Fibroblast of skin of right quadriceps (primary cell): ENCODE measurements at regions not wholly inside any gene's neighbourhood (a gene's known extent, or its start where the extent isn't known, plus 50 kb on each side); places are given as distances from the start of the nearest gene placed in this dataset.

Source experiments
- DNase-seq: peaks from one replicate; pipeline ENCODE4 v3.0.0-alpha.2; 2013

DNA sequence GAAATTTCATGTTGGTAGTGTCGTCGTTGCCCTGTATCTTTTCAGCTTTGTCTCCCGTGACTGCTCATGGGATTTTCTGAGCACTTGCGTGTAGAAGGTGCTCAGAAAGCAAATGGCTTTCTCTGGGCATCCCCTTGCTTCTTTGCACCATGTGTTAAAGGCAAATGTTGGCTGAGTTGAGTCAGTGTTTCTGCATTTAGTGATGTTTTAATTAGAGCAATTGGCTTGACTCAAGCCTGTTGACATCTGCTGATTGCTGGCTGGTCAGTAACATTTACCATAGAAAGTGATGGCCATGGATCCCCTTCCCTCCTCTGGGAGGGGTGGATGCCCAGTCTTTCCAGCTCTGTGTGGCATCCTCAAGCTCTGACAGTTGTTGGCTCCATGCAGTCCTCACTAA, 187.2 kb upstream of the MPHOSPH6 start:
- DNase-seq, result no peak

DNA sequence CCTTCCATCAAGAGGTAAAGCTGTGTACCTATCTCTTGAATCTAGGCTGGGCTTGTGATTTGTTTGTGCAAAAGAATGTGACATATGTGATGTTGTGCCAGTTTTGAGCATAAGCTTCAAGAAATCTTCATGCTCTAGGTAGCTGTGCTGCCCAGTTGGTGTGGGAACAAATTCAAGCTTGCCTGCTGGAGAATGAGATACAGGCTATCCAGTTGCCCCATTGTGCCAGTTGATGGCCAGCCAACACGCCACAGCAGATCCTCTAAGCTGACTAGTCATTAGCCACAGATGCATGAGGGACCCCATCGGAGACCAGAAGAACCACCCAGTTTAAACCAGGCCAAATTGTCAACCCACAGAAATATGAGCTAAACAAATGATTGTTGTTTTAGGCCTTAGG, 180.5 kb upstream of the MPHOSPH6 start:
- DNase-seq, result no peak

DNA sequence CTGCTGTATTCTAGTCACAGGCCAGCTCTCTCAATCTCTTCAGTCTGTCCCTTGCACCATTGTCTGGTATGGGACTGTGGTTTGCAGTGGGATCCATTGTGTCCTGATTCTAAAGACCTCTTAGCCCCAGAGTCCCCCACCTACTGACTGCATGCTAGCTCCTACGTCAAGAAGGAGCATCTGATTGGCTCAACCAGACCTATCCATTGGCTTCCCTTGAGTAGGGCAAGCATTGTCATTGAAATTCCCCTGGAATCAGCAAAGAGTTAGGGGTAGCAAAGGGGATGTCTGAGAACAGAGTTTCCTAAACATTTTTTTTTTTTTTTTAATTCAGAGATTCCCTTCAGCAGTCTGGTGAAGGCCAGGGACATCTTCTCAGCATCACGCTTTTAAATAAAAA, 175.3 kb upstream of the MPHOSPH6 start:
- no peak for DNase-seq

DNA sequence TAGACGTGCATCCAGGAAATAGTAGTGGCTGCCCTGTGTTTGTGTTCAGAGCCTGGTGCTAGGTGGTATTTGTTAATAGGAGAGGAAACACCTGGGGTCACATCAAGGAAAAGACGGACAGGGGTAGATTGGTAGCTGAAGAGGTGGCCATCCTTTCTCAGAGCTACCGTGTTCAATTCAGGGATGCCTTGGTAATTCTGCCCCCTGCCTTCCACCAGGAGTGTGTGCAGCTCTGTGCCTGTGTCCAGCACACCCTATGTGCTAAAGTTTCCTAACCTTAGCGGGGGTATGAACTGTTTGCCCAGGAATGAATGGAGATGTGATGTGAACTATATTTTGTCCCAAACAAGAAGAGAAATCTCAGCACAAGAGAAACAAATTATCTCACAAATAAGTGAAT, 174.1 kb upstream of the MPHOSPH6 start:
- no peak for DNase-seq

DNA sequence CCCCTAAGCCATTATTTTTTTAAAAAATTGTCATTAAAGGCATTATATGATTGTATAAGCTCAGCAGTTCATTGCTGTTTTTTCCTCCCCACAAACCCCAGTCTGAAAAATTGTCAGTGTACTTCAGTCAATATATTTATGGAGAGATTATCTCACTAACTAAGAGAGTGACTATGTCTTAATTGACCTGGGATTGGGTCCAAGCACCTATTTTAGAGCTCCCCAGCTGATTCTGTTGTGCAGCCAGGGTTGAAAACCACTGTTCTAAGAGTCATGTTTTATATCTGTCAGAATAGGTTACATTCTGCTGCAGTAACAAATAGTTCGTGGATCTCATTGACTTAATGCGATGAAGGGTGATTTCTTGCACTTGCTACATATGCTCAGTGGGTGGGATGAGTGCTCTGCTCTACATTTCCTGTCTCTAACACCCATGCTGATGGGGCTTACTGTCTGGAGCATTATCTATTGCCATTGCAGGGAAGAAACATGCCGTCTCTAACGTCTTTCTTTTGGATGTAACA, 171.2 kb upstream of the MPHOSPH6 start:
- DNase-seq, result no peak

DNA sequence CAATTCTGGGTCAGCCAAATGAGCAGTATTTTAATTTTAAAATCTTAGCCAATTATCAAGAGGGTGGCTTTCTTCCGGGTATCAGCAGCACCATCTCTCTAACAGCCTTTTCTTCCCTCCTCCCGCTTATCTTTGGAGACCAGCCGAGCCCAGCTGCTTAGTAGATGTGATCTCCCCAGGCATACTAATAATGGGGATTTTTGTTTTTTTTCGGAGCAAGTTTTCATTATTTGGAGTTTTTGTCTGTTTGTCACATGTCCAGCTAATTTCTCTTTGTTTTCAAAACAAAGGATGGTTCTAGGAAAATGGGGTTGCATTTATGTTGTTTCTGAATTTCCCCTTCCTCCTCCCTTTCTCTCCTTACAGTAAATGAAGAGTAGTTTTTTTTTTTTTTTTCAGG, 170.5 kb upstream of the MPHOSPH6 start:
- no peak for DNase-seq

DNA sequence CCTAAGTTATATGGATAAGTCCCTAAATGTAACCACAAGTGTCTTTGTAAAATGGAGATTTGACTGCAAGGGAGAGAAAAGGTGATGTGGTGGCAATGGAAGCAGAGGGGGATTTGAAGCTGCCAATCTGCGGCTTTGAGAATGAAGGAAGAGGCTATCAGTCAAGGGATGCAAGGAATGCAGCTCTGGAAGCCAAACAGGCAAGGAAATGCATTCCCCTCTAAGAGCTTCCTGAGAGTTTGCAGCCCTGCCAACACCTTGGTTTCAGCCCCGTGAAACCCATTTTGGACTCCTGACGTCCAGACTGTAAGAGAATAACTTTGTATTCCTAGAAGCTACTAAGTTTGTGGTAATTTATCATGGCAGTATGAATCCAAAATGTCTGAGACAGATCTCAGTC, 167.3 kb upstream of the MPHOSPH6 start:
- DNase-seq, result no peak

DNA sequence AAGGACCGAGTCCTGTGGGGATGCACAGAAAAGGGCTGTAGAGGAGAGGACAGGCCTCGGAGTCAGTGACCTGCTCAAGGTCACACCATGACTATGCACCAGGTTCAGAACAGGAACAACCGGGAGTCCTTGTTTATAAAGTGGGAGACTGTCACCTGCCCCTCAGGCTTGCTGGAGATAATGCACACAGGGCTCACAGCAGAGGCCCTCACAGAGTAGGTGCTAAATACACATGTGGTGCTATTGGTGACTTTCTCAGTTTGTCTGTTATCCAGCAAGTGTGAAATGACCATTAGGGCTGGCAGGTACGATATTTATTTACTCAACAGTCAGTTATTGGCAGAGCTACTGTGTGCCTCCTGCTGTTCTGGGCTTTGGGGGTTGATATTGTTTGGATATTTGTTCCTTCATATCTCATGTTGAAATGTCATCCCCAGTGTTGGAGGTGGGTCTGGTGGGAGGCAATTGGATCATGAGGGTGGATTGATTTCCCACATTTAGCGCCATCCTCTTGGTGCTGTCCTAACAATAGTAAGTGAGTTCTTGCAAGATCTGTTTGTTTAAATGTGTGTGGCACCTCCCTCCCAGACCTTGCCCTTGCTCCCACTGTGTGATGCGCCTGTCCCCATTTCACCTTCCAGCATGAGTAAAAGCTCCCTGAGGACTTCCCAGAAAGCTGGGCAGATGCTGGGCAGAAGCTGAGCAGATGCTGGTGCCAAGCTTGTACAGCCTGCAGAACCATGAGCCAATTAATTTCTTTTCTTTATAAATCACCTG, 162.1 kb upstream of the MPHOSPH6 start:
- DNase-seq, result no peak

DNA sequence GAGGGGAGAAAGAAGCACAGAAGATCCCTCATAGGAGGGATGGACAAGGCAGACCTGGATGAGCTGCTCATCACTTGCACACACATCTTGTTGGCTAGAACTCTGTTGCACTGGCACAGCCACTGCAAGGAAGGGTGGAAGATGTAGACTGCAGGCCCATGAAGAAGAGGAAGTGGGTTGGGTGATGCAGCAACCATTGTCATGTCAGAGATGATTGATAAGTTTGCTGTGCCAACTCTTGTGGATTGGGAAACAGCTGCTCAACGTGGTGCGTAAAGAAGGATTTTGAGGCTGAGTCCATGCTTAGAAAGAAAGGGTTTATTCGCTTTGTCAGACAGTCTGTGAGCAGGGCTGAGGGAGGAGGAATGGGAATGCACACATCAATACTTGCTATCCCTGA, 161.4 kb upstream of the MPHOSPH6 start:
- no peak for DNase-seq

DNA sequence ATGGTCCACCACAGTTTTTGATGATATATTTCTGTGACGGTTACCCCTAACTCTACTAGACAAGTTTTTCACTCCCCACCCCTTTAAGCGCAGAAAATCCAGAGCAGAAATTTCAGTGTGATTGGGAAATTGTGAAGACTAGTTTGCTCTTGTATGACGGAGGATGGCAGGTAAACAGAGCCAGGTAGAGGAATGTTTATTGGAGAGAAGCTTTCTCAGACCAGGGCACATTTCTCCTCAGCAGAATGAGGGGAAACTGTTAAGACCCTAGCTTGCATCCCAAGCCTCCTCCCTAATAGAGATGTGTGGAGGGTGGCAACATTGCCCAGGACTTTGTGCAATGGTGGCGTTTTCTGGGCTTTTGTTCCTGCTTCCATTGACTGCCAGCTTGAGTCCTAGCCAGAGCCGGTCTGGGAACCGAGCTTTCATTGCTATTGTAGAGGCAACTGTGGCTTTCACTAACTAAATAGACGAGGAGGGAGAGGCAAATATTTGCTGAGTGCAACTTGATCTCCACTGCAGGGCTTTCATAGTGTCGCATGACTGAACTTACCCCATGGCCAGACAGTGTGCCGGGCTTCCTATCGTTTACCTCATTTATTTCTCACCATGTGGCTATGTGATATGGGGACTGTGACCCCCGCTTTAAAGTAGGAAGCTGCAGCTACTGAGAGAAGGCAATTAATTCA, 159.6 kb upstream of the MPHOSPH6 start:
- no peak for DNase-seq

DNA sequence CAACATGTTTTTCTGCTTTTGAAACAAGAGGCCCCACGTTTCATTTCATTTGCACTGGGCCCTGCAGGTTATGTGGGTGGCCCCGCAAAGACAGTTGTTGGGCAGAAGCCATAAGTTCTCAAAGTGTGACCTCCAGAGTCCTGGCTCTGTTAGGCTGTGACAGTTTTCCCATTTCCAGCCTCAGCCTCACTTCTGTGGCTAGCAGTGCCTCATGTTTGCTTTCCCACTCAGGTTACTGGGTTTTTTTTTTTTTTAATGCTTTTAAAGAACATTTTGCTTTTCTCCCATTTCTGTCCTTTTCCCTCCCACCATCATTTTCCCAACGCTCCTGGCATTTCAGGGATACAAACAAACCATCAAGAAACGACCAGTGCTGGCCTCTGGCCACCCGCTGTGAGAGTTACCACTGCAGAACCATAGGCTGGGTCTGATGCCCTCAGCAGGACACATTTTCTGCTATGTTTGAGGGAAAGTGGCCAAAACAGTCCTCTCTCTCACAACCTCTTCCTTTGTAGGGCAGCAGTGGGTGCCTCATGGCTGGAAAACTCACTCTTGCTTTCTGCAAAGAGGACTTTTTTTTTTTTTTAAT, 159.0 kb upstream of the MPHOSPH6 start:
- no peak for DNase-seq

DNA sequence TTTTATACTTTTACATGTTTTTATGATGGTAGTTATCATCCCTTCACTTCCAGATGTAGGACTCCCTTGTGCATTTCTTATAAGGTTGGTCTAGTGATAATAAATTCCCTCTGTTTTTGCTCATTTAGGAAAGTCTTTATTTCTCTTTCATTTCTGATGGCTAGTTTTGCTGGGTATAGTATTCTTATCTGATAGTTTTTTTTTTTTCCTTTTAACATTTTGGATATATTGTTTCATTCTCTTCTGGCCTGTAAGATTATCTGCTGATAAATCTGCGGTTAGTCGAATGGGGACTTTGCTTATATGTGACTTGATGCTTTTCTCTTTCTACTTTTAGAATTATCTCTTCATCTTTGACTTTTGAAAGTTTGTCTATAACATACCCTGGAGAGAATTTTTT, 153.1 kb upstream of the MPHOSPH6 start:
- no peak for DNase-seq

DNA sequence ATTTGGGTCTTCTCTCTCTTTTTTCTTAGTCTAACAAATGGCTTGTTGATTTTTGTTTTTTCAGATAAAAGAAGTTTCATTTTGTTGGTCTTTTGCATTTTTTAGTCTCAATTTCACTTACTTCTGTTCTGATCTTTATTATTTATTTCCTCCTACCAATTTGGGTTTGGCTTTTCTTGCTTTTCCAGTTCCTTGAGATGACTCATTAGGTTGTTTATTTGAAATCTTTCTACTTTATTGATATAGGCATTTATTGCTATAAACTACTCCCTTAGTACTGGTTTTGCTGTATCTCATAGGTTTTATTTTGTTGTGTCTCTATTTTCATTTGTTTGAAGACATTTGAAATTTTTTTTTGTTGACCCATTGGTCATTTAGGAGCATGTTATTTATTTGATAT, 152.2 kb upstream of the MPHOSPH6 start:
- DNase-seq, result no peak

DNA sequence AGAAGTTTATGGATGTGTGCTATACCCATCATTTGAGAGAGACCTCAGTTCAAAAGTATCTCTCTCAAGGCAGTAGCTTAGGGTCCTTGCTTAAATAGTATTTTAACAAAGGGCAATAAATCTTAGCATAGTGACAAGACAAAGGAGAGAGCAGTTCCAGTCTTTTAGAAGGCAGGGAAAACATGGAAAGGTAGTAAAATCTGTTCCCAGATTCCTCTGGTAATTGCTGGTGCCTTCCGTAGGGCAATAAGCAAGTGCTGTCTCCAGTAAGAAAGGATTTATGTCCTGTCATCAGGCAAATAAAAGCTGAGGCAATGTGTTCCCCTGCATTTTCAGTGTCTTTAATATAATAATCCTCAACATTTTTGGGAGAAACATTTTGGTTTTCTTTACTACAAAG, 149.0 kb upstream of the MPHOSPH6 start:
- DNase-seq, result no peak

DNA sequence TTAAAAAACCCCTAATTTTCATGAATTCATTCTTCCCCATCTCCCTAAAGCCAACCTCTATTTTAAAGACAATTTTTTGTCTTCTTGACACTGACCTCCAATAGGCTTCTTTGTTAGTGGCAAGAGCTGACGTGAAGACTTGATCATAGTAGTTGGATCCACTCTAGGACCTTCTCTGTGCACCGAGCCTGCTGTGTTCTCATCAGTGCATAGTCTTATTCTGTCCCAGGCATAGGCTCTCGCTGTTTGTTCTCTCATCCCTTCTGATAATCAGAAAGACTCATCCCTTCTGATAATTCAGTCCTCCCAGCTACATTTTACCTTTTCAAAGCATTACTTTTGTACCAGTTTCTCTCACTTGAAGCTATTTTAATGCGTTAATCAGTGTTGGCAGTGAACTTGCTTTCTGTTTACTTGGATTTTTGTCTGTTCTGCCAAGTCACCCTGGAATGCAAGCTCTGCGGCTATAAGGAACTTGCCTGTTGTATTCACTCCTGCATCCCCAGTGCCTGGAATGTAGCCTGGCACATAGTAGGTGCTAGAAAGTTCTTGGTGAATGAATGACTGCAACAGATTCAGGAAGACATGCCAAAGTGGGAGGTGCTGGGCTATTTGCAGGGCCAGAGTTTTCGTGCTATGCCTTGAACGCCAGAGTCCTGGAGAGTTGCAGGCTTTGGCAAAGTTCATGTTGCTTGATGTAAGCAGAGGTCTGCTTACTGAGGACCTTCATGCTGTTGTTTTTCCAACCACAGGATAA, 147.6 kb upstream of the MPHOSPH6 start:
- no peak for DNase-seq

DNA sequence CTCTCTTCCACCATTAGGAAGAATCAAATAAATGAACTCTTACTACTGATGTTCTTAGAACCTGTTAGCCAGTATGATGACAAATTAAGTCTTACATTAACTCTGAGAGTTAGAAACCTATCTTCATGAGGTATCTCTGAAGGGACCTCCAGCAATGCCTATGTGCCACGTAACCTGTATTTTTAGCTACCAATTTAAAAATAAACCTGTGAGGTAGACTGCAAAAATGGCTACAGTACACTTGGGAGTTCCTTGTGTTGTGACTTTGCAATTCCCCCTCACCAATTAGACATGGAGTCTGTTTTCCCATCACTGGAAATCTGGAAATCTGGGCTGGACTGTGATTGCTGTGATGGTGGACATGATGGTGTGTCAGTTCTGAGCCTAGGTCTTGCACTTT, 143.7 kb upstream of the MPHOSPH6 start:
- DNase-seq, result no peak

DNA sequence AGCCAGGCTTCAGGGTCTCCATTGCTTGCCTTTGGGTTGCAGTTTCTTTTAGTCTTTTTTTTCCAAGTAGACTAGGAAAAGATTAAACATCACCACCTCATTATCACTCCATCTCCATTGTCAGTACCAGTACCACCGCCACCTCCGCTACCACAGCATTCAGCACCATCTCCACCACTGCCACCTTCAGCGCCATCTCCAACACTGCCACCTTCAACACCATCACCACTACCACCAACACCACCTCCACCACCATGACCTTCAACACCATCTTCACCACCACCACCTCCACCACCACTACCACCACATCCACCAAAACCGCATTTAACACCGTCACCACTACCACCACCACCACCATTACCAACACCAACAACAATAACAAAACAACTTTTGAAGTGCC, 141.5 kb upstream of the MPHOSPH6 start:
- DNase-seq, result no peak

DNA sequence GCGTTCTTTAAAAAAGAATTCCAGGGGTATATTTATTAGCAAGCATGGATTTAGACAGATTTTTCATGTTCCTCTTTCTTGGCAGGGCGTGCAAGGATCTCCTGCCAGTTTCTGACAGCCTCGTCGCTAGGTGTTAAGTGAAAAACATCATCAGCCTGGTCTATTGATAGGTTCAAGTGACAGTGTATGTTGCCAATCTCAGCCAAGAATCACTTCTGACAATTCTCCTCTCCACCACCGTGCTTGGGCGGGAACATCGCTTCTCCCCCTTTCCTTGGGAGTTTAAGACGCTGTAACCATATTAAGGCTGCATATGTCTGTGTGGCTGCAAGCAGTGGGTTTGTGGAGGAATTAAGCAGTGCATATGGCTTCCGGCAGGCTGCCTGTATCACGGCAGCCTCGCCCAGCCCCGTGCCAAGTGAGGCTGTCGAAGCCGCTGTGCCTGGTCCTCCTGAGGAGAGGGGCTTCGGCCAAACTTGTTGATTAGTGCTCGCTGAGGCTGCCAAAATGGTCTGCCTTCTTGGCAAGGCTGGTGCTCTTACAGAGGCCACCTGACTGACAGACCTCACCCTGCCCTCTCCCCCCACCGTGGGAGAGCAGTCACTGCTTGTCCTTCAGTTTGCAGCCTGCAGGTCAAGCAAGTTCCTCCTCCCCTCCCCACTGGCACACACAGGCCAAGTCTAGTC, 132.2 kb upstream of the MPHOSPH6 start:
- DNase-seq, result no peak

DNA sequence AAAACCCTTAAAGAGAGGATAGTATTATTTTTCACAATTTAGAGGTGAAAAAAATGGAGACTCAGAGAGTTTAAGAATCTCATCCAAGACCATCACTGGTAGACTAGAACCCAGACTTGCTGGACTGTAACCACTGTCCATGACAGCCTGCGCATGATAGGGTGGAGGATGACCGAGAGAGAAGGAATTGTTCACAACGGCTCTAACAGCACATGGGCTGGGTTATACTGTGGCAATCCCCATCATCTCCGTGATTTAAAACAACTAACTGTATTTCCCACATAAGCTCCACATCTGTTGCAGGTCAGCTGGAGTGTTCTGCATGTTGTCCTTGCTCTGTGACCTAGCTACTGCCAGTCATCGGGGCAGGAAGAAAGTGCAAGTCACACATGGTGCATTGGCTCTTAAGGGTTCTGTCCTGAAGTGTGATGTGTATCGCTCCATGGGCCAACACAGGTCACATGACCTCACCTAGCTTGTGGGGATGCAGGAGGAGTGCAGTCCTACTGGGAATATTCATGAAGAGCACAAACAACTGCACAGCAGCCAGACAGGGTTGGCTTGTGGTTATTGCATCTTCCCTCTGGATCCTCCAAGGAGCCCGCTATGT, 131.2 kb upstream of the MPHOSPH6 start:
- DNase-seq, result no peak

DNA sequence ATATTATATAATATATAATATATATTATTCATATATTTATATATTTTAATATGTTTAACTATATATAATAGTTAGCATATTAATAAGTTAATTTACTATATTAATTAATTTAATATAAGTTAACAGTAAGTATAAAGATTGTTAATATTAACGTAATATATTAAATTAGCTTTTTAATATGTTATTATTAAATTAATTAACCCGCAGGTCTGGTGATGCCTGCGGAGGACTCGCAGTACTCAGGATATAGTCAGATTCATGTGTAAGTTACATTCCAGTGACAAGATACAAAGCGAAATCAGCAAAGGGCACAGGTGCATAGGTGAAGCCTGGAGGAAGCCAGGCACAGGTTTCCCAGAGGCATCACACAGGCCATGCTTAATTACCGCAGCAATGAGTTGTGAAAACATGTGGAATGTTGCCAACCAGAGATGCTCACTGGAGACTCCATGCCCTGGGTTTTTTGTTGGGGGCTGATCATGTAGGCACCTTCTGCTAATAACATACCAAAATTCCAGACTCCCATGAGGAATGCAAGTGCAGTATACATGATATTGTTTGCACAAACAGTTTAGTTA, 130.4 kb upstream of the MPHOSPH6 start:
- DNase-seq, result no peak

DNA sequence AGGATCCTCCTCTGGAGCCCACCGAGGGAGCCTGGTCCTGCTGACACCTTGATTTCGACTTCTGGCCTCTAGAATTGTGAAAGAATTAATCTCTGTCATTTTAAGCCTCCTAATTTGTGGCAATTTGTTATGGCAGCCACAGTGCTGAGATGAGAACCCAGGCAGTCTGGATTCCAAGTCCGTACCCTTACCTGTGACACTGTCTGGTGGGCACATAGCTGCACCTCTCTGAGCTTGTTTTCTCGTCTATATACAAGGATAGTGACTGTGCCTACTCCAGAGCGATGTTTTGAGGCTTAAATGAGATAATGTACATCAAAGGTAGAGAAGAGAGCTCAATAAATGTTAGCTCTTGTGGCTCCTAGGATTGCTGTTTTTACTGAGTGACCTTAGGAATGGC, 128.4 kb upstream of the MPHOSPH6 start:
- no peak for DNase-seq
